A673 (cell line): ENCODE measurements at regions not wholly inside any gene's neighbourhood (a gene's known extent, or its start where the extent isn't known, plus 50 kb on each side); places are given as distances from the start of the nearest gene placed in this dataset.

Experiments
- BruUV-seq: library from RNA; stranded (reverse); fragments of 400-500 nt; replicated peaks from 2 replicates; lab custom pipeline; 2021; lab: Mats Ljungman, UMichigan
- CTCF ChIA-PET: fragments of 300-600 bp; sonication (Branson Sonifier 250); formaldehyde crosslinking; loops from one replicate; lab custom pipeline; 2022; ENCODE audit warnings: antibody characterized with exemption; lab: Charles Lee
- POLR2A ChIA-PET: fragments of 300-600 bp; sonication (Branson Sonifier 250); formaldehyde crosslinking; loops from one replicate; lab custom pipeline; 2022; ENCODE audit warnings: antibody characterized with exemption; ENCODE audit not compliant: low non-redundant PET; lab: Charles Lee
- DNase-seq: peaks from one replicate; pipeline ENCODE4 v3.0.0-alpha.2; 2015; ENCODE audit warnings: low spot score
- H3K27ac ChIP-seq: fragments of 200-600 bp; sonication (generic); 2 replicates; pipeline ENCODE4 v1.5.1; 2016; ENCODE audit warnings: mixed run types, low read depth, mild to moderate bottlenecking, mixed read lengths, antibody characterized with exemption, low read length; ENCODE audit not compliant: poor library complexity, severe bottlenecking
- H3K27me3 ChIP-seq: fragments of 200-600 bp; sonication (generic); replicated peaks from 2 replicates; pipeline ENCODE4 v1.6.1; 2017; ENCODE audit warnings: mixed run types, low read depth, mild to moderate bottlenecking, mixed read lengths, antibody characterized with exemption, low read length; ENCODE audit not compliant: insufficient read depth, poor library complexity
- H3K36me3 ChIP-seq: fragments of 200-600 bp; sonication (generic); 2 replicates; pipeline ENCODE4 v1.6.1; 2016; ENCODE audit warnings: mixed run types, mild to moderate bottlenecking, mixed read lengths, antibody characterized with exemption, low read length; ENCODE audit not compliant: insufficient read depth, poor library complexity, severe bottlenecking
- H3K4me1 ChIP-seq: fragments of 200-600 bp; sonication (generic); 2 replicates; pipeline ENCODE4 v1.6.1; 2017; ENCODE audit warnings: mixed run types, mild to moderate bottlenecking, mixed read lengths, antibody characterized with exemption, low read length; ENCODE audit not compliant: insufficient read depth, poor library complexity, severe bottlenecking
- H3K4me3 ChIP-seq: fragments of 200-600 bp; sonication (generic); 2 replicates; pipeline ENCODE4 v1.5.1; 2016; ENCODE audit warnings: low read depth, mixed run types, mild to moderate bottlenecking, mixed read lengths, low read length; ENCODE audit not compliant: poor library complexity, severe bottlenecking
- H3K9me3 ChIP-seq: fragments of 200-600 bp; sonication (generic); 2 replicates; pipeline ENCODE4 v1.6.1; 2016; ENCODE audit warnings: mixed run types, low read depth, mild to moderate bottlenecking, mixed read lengths, antibody characterized with exemption, low read length; ENCODE audit not compliant: poor library complexity, severe bottlenecking
- EZH2 ChIP-seq: fragments of 200-600 bp; sonication (generic); IDR thresholded peaks from 2 replicates; pipeline ENCODE4 v1.6.1; 2017; ENCODE audit warnings: borderline replicate concordance, low read depth, mild to moderate bottlenecking, mixed read lengths, antibody characterized with exemption, low read length; ENCODE audit not compliant: poor library complexity, severe bottlenecking
- intact Hi-C: fragments of 100-400 bp; cut with micrococcal nuclease; formaldehyde crosslinking; loops from one replicate; pipeline ENCODE4 v1.10.0; 2022; ENCODE audit not compliant: unreplicated experiment
- TF ChIP-seq, protein P1 (sequence below): fragments of 300-800, 200-600 bp; sonication (generic); conservative IDR thresholded peaks from 2 replicates; pipeline ENCODE4 v1.5.1; 2017; ENCODE audit warnings: low read depth, mild to moderate bottlenecking, antibody characterized with exemption, low read length, moderate library complexity, mixed read lengths

- no peaks in the 10 kb centered on the region for H3K9me3 ChIP-seq
- no TSS peak for BruUV-seq
- no peak overlapping the region for H3K4me3 ChIP-seq
- ChIA-PET POLR2A (no interaction called here), CTCF (no interaction called here)
- H3K4me1 ChIP-seq: no peaks in the 10 kb centered on the region
- no peaks in the 10 kb centered on the region for H3K27me3 ChIP-seq
- intact Hi-C loops: no loop called here
- no peak for TF ChIP-seq EZH2
- TF ChIP-seq, protein P1, sequence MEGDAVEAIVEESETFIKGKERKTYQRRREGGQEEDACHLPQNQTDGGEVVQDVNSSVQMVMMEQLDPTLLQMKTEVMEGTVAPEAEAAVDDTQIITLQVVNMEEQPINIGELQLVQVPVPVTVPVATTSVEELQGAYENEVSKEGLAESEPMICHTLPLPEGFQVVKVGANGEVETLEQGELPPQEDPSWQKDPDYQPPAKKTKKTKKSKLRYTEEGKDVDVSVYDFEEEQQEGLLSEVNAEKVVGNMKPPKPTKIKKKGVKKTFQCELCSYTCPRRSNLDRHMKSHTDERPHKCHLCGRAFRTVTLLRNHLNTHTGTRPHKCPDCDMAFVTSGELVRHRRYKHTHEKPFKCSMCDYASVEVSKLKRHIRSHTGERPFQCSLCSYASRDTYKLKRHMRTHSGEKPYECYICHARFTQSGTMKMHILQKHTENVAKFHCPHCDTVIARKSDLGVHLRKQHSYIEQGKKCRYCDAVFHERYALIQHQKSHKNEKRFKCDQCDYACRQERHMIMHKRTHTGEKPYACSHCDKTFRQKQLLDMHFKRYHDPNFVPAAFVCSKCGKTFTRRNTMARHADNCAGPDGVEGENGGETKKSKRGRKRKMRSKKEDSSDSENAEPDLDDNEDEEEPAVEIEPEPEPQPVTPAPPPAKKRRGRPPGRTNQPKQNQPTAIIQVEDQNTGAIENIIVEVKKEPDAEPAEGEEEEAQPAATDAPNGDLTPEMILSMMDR: 0 out of 2 replicates have a peak, but pooled peaks have one; percentile 9
- no peak for DNase-seq
- no peaks in the 10 kb centered on the region for H3K36me3 ChIP-seq
- H3K27ac ChIP-seq: no peak overlapping the region
Observed at GRCh38 chr4:163930086-163930485, 435.6 kb downstream of the TMA16 start.

- no peaks in the 10 kb centered on the region for H3K4me1 ChIP-seq
- TF ChIP-seq, protein P1: no peak
- TF ChIP-seq EZH2: no peak
- POLR2A ChIA-PET: no interaction called here
Observed at GRCh38 chr4:163932504-163932903, 438.0 kb downstream of the TMA16 start.

DNA sequence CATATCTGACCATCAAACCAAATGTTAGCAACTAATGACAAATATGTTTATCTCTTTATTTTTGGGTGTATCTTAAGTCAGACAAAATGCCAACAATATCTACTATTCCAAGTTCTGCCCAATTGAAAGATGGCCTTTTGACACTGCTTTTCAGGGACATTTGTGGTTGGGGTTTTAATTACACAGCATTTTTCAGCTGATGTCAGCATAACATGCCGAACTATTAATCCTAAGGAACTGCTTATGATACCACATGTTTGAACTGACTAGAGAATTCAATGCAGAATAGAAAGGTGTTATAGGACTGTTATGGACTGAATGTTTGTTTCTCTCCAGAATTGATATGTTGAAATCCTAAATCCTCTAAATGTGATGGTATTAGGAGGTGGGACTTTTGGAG, 445.1 kb downstream of the TMA16 start:
- POLR2A ChIA-PET: no interaction called here
- TF ChIP-seq EZH2: no peak
- TF ChIP-seq, protein P1: no peak
- H3K27ac ChIP-seq: no peak overlapping the region
- no peak for DNase-seq
- BruUV-seq: no TSS peak
- no peaks in the 10 kb centered on the region for H3K27me3 ChIP-seq
- H3K9me3 ChIP-seq: no peaks in the 10 kb centered on the region
- no peaks in the 10 kb centered on the region for H3K4me1 ChIP-seq
- H3K4me3 ChIP-seq: no peak overlapping the region
- no peaks in the 10 kb centered on the region for H3K36me3 ChIP-seq
- CTCF ChIA-PET: no interaction called here
- intact Hi-C loops: no loop called here

More at GRCh38 chr4:163932504-163932903, 438.0 kb downstream of the TMA16 start:
- Histone ChIP-seq H3K36me3 (no peaks in the 10 kb centered on the region), H3K4me3 (no peak overlapping the region), H3K27me3 (no peaks in the 10 kb centered on the region), H3K27ac (no peak overlapping the region), H3K9me3 (no peaks in the 10 kb centered on the region)
- no peak for DNase-seq
- BruUV-seq: no TSS peak
- intact Hi-C loops: no loop called here
- CTCF ChIA-PET: no interaction called here
